HFF-Myc (cell line): ENCODE measurements at regions not wholly inside any gene's neighbourhood (a gene's known extent, or its start where the extent isn't known, plus 50 kb on each side); places are given as distances from the start of the nearest gene placed in this dataset.

Experiments used
- DNase-seq: peaks from one replicate; pipeline ENCODE4 v3.0.0-alpha.2; 2011; ENCODE audit warnings: low read depth; ENCODE audit errors: extremely low read depth
- H3K4me3 ChIP-seq: replicated peaks from 2 replicates; pipeline ENCODE4 v1.5.1; 2011; ENCODE audit warnings: low read depth, mild to moderate bottlenecking, control low read depth, low read length
- CTCF ChIP-seq: IDR thresholded peaks from 2 replicates; pipeline ENCODE4 v1.5.1; 2012; ENCODE audit warnings: mild to moderate bottlenecking, low read depth, low read length, control low read depth; ENCODE audit errors: missing control alignments

- no peak for DNase-seq
- TF ChIP-seq CTCF = no peak
- no peak overlapping the region for H3K4me3 ChIP-seq
Measured at GRCh38 chr2:121130301-121130850, 154.6 kb downstream of the TFCP2L1 start.

- TF ChIP-seq CTCF = no peak
- DNase-seq = no peak
- H3K4me3 ChIP-seq = no peak overlapping the region
Measured at GRCh38 chr2:121131375-121131774, 153.6 kb downstream of the TFCP2L1 start.

GRCh38 chr2:121132054-121132761 lies 152.8 kb downstream of the TFCP2L1 start:
- no peak for DNase-seq
- no peak overlapping the region for H3K4me3 ChIP-seq
- TF ChIP-seq CTCF = no peak

- TF ChIP-seq CTCF = no peak
- no peak overlapping the region for H3K4me3 ChIP-seq
- no peak for DNase-seq
Measured at GRCh38 chr2:121132762-121133107, 152.3 kb downstream of the TFCP2L1 start.

GRCh38 chr2:121133551-121134319 lies 151.3 kb downstream of the TFCP2L1 start:
- no peak for DNase-seq
- no peak overlapping the region for H3K4me3 ChIP-seq
- TF ChIP-seq CTCF = no peak

- DNase-seq = no peak
- no peak overlapping the region for H3K4me3 ChIP-seq
- TF ChIP-seq CTCF = no peak
Measured at GRCh38 chr2:121134728-121135127, 150.3 kb downstream of the TFCP2L1 start.
